GM21825 (cell line): ENCODE measurements at regions not wholly inside any gene's neighbourhood (a gene's known extent, or its start where the extent isn't known, plus 50 kb on each side); places are given as distances from the start of the nearest gene placed in this dataset.

Source experiments
- ATAC-seq: cut with Tn5 transposase; IDR thresholded peaks from one replicate; pipeline ENCODE4 v1.9.1; 2021; ENCODE audit warnings: mild to moderate bottlenecking, moderate library complexity; ENCODE audit not compliant: unreplicated experiment

DNA sequence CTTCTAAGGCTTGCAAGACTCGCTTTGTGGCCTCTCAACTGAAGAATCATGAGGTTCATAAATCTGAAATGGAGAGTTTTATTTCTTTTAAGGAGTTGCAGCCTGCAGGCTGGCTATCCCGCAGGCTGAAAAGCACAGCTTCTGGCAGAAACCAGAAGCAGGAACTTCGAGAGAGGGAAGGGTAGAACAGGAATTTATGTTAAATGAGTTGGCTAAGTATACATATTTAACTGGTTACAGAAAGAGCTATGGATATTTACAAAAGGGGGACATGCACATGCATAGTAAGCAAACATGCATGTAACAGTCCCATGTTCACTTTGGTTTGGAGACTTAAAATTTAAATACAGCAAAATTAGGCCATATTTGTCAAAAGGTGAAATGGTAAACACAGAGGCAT is 787.0 kb downstream of the TFAP2A start:
- no peak for ATAC-seq

GRCh38 chr6:9623985-9624384 is 790.9 kb downstream of the TFAP2A start:
- ATAC-seq = no peak

DNA sequence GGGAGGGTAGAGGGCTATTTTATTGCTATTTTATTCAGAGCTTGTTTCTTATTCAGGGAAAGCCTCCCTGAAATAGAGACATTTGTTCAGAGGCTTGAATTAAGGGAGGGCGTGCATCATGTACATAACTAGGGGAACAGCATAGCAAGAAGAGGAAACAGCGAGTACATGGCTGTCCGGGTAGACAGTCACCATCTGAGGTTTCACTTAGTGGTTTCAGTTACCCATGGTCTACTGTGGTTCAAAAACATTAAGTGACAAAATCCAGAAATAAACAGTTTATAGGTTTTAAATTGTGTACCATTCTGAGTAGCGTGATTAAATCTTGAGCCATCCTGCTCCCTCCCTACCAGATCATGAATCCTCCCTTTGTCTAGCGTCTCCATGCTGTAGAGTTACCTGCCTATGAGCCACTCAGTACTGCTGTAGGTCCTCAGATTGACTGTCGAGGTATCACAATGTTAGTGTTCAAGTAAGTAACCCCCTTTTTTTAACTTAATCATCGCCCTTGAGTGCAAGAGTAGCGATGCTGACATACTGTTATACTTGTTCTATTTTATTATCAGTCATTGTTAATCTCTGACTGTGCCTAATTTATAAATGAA is 791.5 kb downstream of the TFAP2A start:
- no peak for ATAC-seq

DNA sequence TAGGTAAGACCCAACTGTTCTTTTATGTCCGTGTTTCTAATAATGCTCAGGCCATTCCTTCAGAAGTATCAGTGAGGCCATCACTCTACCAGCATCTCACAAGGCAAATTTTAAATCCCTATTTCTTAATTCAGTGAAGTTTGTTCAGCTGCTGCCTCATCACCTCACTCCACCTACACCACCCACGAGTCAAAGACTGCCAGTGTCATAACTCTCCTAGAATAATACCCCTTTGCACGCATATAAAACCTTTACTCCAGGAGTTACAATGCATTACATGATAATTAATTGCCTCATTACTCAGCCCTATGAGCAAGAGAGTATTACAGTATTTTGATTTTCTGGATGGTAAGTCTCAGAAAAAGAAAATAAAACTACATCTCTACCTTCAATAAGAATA is 793.6 kb downstream of the TFAP2A start:
- ATAC-seq = no peak

DNA sequence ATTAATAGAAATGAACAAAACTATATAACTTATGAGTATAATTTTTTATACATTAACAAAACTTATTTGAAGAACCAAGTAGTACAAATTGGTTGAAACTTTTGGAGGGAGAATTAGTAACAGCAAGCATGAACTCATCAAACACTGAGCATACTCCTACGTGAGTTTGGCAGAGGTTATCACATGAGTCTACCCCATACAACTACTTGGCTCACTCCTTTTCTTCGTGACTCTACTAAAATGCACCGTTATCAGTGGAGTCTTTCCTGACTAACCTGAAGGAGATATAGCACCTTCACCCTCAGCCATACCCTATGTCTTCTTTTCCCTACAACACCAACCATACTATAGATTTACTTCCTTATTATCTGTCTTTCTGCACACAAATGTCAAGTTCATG is 794.2 kb downstream of the TFAP2A start:
- no peak for ATAC-seq

DNA sequence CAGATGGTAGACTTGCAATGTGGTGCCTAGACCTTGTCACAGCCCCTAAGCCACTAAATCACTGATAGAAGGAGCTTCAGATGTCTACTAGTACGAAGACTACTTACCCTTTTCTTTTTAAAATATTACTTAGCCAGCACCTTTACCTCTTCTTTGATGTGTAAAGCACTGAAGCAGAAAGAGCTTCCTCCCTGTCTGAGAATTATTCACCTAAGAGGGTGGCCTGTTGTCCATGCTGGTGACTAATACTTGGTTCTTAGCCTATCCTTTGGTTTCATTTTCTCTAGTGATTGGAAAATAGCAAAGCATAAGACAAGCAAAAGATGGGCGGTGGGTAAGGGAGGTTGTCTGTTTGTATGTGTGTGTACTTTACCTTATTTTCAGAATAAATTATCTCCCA is 794.6 kb downstream of the TFAP2A start:
- no peak for ATAC-seq

DNA sequence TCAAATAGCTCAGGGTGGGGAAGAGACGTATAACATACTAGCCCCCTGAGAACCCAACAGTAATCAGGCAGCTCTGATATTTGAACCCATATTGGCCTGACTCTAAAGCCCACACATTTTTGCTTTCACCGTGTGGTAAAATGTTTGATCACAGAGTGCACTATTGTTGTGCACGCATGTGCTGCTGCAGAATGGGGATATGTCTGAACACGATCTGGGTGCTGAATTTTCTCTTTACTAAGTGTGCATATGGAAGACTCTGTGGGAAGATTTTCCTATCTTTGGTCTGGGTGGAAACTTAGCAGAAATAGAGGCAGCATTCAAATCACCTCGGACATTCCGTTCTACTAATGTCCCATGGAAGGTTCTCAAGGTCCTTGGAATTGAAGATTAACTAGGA is 800.1 kb downstream of the TFAP2A start:
- ATAC-seq = no peak

DNA sequence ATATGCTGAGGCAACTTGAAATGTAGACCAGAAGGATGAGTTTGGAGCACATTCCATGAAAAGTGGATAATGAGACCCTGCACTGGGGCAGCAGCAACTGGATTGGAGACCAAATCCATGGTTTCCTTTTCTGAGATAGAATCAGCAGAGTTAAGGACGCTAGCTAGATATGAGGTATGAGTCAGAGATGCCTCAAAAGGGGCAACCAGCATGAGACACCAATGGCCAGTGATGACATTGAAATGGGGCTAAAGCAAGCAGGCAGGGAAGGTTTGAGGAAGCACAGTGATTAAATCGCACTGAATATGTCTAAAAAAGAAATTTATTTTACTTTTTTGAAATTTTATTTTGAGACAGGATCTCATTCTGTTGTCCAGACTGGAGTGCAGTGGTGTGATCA is 802.4 kb downstream of the TFAP2A start:
- ATAC-seq = no peak

DNA sequence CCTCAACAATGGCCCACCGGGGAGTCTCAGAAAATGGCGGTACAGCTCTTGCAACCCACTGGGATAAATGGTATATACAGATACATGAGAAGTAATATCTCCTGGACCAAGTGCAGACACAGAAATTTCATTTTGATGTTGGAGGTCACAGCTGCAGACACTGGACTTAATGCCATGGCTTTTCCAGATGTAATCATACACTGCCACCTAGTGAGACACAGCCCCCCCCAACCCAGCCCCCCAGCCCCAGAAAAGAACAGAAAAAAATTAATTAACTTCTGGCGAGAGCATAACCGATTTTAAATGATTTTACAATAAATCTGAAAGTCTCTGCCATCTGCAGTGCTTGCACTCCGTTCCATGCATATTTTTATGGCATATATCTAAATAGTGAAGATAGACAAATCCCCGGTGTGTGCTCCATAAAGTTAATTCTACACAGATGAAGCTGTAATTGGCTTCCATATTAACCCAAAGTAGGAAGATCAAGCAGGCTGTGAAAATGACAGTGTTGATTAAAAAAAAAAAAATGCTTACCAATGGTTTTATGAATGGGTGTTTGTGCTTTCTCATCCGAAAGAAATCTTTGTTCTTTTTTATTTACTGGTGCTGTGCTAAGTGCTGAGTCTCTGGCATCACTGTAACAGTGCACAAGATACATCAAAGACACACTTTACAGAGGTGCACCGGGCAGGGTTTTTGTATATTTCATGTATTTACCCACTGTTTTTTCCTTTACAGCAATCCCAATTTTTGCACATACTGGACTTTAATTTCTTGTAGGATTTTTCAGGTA is 804.1 kb downstream of the TFAP2A start:
- no peak for ATAC-seq

- ATAC-seq = no peak
Observed at GRCh38 chr6:9606435-9607134, 808.3 kb downstream of the TFAP2A start.

- ATAC-seq = no peak
Observed at GRCh38 chr6:9594746-9595145, 820.1 kb downstream of the TFAP2A start.

GRCh38 chr6:9593554-9593953 is 821.3 kb downstream of the TFAP2A start:
- ATAC-seq = no peak

DNA sequence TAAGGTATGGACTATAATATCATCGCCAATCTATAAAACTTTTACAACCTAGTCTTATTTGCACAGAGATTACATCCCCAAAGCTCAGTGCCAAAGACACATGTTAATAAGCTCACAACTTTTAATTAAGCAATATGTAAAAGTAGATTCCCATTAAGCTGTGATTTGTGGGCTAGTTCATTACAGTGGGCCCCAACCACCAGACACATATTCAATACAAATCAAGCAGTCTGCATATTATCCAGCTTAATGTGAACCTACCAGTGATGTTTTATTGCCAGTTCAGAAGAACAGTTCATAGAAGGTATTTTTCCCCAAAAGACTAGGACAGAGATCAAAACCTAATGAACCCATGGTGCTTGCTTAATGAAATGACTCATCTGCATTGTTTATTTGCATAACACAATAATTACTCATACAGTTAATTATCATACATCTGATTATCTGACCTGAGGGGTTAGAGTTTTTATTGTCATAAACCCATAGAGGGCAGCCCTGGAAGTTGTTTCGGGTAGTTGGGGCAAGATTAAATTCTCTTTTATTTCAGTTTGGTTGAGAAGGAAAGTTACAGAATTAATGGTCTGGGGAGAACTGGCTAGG is 831.0 kb downstream of the TFAP2A start:
- no peak for ATAC-seq

- ATAC-seq = no peak
Observed at GRCh38 chr6:9581155-9581554, 833.7 kb downstream of the TFAP2A start.

DNA sequence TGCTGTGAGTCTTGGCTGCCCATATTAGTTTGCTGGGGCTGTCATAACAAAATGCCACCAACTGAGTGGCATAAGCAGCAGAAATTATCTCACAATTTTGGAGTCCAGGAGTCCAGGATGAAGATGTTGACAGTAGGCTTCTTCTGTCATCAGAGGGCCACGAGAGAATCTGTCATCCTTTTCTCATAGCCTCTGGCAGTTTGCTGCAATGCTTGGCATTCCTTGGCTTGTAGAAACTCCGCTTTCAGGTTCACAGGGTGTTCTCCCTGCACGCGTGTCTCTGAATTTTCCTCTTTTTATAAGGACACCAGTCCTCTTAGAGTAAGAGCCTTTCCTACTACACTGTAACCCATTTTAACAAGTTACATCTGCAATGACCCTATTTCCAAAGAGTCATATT is 838.4 kb downstream of the TFAP2A start:
- no peak for ATAC-seq

DNA sequence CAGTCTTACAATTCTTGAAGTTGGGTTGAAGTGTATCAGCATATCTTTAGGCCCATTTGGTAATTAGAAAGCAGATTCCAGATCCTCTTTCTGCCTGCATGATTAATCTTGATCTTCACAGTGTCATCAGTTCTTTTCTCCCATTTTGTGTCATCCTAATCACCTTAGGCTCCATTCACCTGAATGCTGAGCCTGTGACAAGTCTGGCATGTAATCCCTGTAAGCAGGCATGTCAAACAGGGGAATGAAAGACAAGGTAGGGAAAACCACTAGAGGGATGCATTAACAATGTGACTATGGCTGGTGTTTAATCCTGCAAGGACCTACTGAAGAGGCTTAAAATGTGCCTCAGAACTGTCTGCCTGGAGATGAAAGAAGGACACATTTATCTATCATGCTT is 848.8 kb downstream of the TFAP2A start:
- no peak for ATAC-seq

GRCh38 chr6:9564021-9564420 is 850.9 kb downstream of the TFAP2A start:
- no peak for ATAC-seq

- no peak for ATAC-seq
Observed at GRCh38 chr6:9563568-9563967, 851.3 kb downstream of the TFAP2A start.

DNA sequence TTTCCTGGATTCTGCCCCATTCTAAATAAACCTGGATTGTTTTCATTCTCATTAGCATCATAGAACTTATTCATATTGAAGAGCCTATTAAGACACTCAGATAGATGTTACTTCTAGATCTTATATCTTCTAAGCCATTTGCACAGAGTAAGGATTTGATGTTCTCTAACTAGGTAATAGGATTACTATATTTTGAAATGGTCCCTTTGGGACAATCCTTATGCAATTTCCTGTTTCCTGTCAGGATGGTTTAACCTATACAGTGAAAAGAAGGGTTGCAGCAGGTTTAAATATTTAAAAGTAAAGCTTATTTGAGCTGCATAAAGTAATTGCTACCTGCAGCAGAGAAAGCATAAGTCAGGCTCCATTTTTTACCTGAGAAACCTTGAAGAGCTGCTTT is 860.1 kb downstream of the TFAP2A start:
- ATAC-seq = no peak

- ATAC-seq = no peak
Observed at GRCh38 chr6:9554323-9554722, 860.6 kb downstream of the TFAP2A start.

DNA sequence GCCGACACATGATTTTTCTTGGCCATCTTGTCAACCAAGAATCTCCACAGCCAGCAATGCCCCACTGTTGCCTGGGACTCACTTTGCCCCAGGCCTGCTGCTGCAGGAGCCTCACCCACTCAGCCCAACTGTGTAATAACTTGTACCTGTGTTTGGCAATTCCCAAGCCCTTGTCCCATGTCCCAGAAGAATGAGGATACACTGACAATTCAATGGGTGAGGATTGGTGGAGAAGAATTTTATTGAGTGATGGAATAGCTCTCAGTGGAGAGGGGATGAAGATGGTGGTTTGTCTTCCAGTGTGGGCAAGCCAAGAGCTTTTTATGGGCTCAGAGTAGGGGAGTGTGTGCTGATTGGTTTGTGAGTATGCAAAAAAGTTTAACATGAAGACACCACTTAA is 861.9 kb downstream of the TFAP2A start:
- ATAC-seq = no peak

DNA sequence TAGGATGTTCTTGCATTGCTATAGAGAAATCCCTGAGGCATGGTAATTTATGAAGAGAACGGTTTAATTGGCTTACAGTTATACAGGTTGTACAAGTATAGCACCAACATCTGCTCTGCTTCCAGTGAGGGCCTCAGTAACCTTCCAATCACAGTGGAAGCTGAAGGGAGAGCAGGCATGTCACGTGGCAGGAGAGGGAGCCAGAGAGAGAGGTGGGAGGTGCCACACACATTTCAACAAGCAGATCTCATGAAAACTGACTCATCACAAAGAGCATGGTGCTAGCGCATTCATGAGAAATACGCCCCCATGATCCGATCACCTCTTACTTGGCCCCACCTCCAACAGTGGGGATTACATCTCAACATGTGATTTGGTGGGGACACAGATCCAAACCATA is 871.2 kb downstream of the TFAP2A start:
- ATAC-seq = no peak
